HG03520 (cell line): ENCODE measurements at regions not wholly inside any gene's neighbourhood (a gene's known extent, or its start where the extent isn't known, plus 50 kb on each side); places are given as distances from the start of the nearest gene placed in this dataset.
"Not testable (repeated sequence)": the region's sequence is repeated elsewhere in the genome, so short reads cannot be mapped to it uniquely, and the experiment has no call there.

Experiments
- ATAC-seq: cut with Tn5 transposase; IDR thresholded peaks from one replicate; pipeline ENCODE4 v1.9.1; 2021; ENCODE audit warnings: mild to moderate bottlenecking, moderate library complexity; ENCODE audit not compliant: unreplicated experiment

GRCh38 chr3:144501467-144501866, 529.8 kb downstream of the DIPK2A start:
- ATAC-seq = no peak

- ATAC-seq = no peak
These were observed 530.8 kb downstream of the DIPK2A start for GRCh38 chr3:144502402-144502801.

- not testable (repeated sequence) for ATAC-seq
These were observed 534.8 kb downstream of the DIPK2A start for GRCh38 chr3:144506375-144506774.

GRCh38 chr3:144511346-144511745, 539.7 kb downstream of the DIPK2A start:
- ATAC-seq = no peak

GRCh38 chr3:144516026-144516425, 544.4 kb downstream of the DIPK2A start:
- ATAC-seq = no peak

- ATAC-seq = no peak
These were observed 545.0 kb downstream of the DIPK2A start for GRCh38 chr3:144516589-144516988.

- ATAC-seq = no peak
These were observed 549.5 kb downstream of the DIPK2A start for GRCh38 chr3:144521131-144521530.

- ATAC-seq = no peak
These were observed 550.8 kb downstream of the DIPK2A start for GRCh38 chr3:144522456-144522855.

GRCh38 chr3:144523396-144523795, 551.8 kb downstream of the DIPK2A start:
- no peak for ATAC-seq

GRCh38 chr3:144524531-144524930, 552.9 kb downstream of the DIPK2A start:
- ATAC-seq = no peak

GRCh38 chr3:144529566-144529965, 557.9 kb downstream of the DIPK2A start:
- no peak for ATAC-seq

GRCh38 chr3:144544871-144545270, 573.2 kb downstream of the DIPK2A start:
- ATAC-seq = no peak

- ATAC-seq = no peak
These were observed 574.9 kb downstream of the DIPK2A start for GRCh38 chr3:144546539-144546938.

GRCh38 chr3:144548346-144548745, 576.7 kb downstream of the DIPK2A start:
- no peak for ATAC-seq

GRCh38 chr3:144549166-144549565, 577.5 kb downstream of the DIPK2A start:
- no peak for ATAC-seq

GRCh38 chr3:144552346-144553057, 580.9 kb downstream of the DIPK2A start:
- ATAC-seq = no peak

- no peak for ATAC-seq
These were observed 581.7 kb downstream of the DIPK2A start for GRCh38 chr3:144553301-144553700.

- ATAC-seq = no peak
These were observed 583.3 kb downstream of the DIPK2A start for GRCh38 chr3:144554889-144555288.

GRCh38 chr3:144556392-144556791, 584.8 kb downstream of the DIPK2A start:
- ATAC-seq = peak; percentile 97

- ATAC-seq = no peak
These were observed 585.9 kb downstream of the DIPK2A start for GRCh38 chr3:144557515-144557914.

GRCh38 chr3:144564011-144564410, 592.4 kb downstream of the DIPK2A start:
- ATAC-seq = no peak

- ATAC-seq = no peak
These were observed 594.7 kb downstream of the DIPK2A start for GRCh38 chr3:144566320-144566719.

GRCh38 chr3:144569651-144570050, 598.0 kb downstream of the DIPK2A start:
- ATAC-seq = no peak
